CD14-positive monocyte (primary cell): ENCODE measurements at regions not wholly inside any gene's neighbourhood (a gene's known extent, or its start where the extent isn't known, plus 50 kb on each side); places are given as distances from the start of the nearest gene placed in this dataset.

Source experiments
- DNase-seq, 3 donors: peaks; one replicate each; pipeline ENCODE4 v3.0.0-alpha.2; 2011 to 2022
- H2AFZ ChIP-seq: 2 replicates; pipeline ENCODE4 v1.6.0; 2012; ENCODE audit warnings: mild to moderate bottlenecking, low read depth, low read length, inconsistent platforms; ENCODE audit not compliant: insufficient read depth, poor library complexity, severe bottlenecking
- H3K27ac ChIP-seq, 2 donors: 1 replicate in 1 of 2; 2 replicates in 1 of 2; pipeline ENCODE4 v1.5.1; 2012 to 2013; ENCODE audit warnings: low read length in 2 of 2, control low read depth in 1 of 2, inconsistent platforms in 1 of 2, low read depth in 1 of 2, mild to moderate bottlenecking in 1 of 2
- H3K27me3 ChIP-seq, 2 donors: one replicate each; pipeline versions ENCODE4 v1.6.0 to v1.6.1; 2011 to 2013; ENCODE audit warnings: low read length in 2 of 2; ENCODE audit not compliant: control insufficient read depth in 2 of 2, insufficient read depth in 2 of 2
- H3K36me3 ChIP-seq, 2 donors: replicated peaks in 1 of 2; 1 replicate in 1 of 2; 2 replicates in 1 of 2; pipeline versions ENCODE4 v1.5.1 to v1.6.1; 2012 to 2013; ENCODE audit warnings: low read length in 2 of 2, control low read depth in 1 of 2, inconsistent platforms in 1 of 2, mild to moderate bottlenecking in 1 of 2; ENCODE audit not compliant: insufficient read depth in 2 of 2, control insufficient read depth in 1 of 2
- H3K4me1 ChIP-seq, 2 donors: 1 replicate in 1 of 2; 2 replicates in 1 of 2; pipeline versions ENCODE4 v1.5.1 to v1.6.1; 2012 to 2013; ENCODE audit warnings: low read length in 2 of 2, control low read depth in 1 of 2, inconsistent platforms in 1 of 2, mild to moderate bottlenecking in 1 of 2, moderate library complexity in 1 of 2; ENCODE audit not compliant: insufficient read depth in 2 of 2, control insufficient read depth in 1 of 2
- H3K4me2 ChIP-seq: replicated peaks from 2 replicates; pipeline ENCODE3; 2012; ENCODE audit warnings: low read length, moderate library complexity, mild to moderate bottlenecking; ENCODE audit not compliant: poor library complexity, severe bottlenecking; ENCODE audit errors: extremely low read depth
- H3K4me3 ChIP-seq, 3 experiments: fragments of 200-600 bp in 1 of 3; sonication (generic) in 1 of 3; replicated peaks in 1 of 3; 1 replicate in 2 of 3; 2 replicates in 1 of 3; pipeline ENCODE4 v1.5.1; 2011 to 2013; ENCODE audit warnings: low read length in 3 of 3, mild to moderate bottlenecking in 3 of 3, control low read depth in 2 of 3, low read depth in 2 of 3, inconsistent platforms in 1 of 3, moderate library complexity in 1 of 3
- H3K79me2 ChIP-seq: 2 replicates; pipeline ENCODE4 v1.6.0; 2012; ENCODE audit warnings: mild to moderate bottlenecking, control low read depth, inconsistent platforms, low read length, moderate library complexity; ENCODE audit not compliant: insufficient read depth
- H3K9ac ChIP-seq: 2 replicates; pipeline ENCODE4 v1.6.0; 2017; ENCODE audit warnings: low read length, mild to moderate bottlenecking; ENCODE audit not compliant: insufficient read depth, poor library complexity, severe bottlenecking
- H3K9me3 ChIP-seq, 2 donors: replicated peaks in 1 of 2; 1 replicate in 1 of 2; 2 replicates in 1 of 2; pipeline versions ENCODE4 v1.5.1 to v1.6.1; 2012 to 2013; ENCODE audit warnings: low read length in 2 of 2, control low read depth in 1 of 2; ENCODE audit not compliant: control insufficient read depth in 1 of 2, insufficient read depth in 1 of 2
- H4K20me1 ChIP-seq: 2 replicates; pipeline ENCODE4 v1.6.0; 2012; ENCODE audit warnings: mild to moderate bottlenecking, low read length, control low read depth, moderate library complexity; ENCODE audit not compliant: insufficient read depth
- H3K27ac Mint-ChIP-seq, 7 donors: one replicate each; pipeline ENCODE4 v1.8.0; 2020; ENCODE audit warnings: mild to moderate bottlenecking in 7 of 7, mixed read lengths in 7 of 7, moderate library complexity in 6 of 7, inconsistent platforms in 2 of 7
- H3K27me3 Mint-ChIP-seq, 3 donors: one replicate each; pipeline ENCODE4 v1.8.0; 2021 to 2022; ENCODE audit warnings: low read depth in 3 of 3, mild to moderate bottlenecking in 3 of 3, mixed read lengths in 3 of 3, moderate library complexity in 3 of 3, inconsistent platforms in 1 of 3
- H3K36me3 Mint-ChIP-seq, 2 donors: one replicate each; pipeline ENCODE4 v1.8.0; 2020; ENCODE audit warnings: mixed read lengths in 2 of 2, inconsistent platforms in 1 of 2, mild to moderate bottlenecking in 1 of 2
- H3K4me1 Mint-ChIP-seq: one replicate; pipeline ENCODE4 v1.8.0; 2020; ENCODE audit warnings: mild to moderate bottlenecking, mixed read lengths
- H3K4me3 Mint-ChIP-seq, 2 donors: one replicate each; pipeline ENCODE4 v1.8.0; 2020; ENCODE audit warnings: mild to moderate bottlenecking in 2 of 2, mixed read lengths in 2 of 2, moderate library complexity in 1 of 2
- H3K9me3 Mint-ChIP-seq, 7 donors: one replicate each; pipeline ENCODE4 v1.8.0; 2020 to 2022; ENCODE audit warnings: mixed read lengths in 7 of 7, mild to moderate bottlenecking in 6 of 7, moderate library complexity in 6 of 7, inconsistent platforms in 2 of 7
- CTCF ChIP-seq: fragments of 200-600 bp; IDR thresholded peaks from one replicate; pipeline ENCODE4 v1.8.0; 2022; ENCODE audit warnings: antibody characterized with exemption, mild to moderate bottlenecking
- WGBS: methylation state at CpG from one replicate; pipeline ENCODE4 v1.1.5; 2013; ENCODE audit warnings: missing lambda C conversion rate; ENCODE audit not compliant: insufficient coverage; 5-methylcytosine and 5-hydroxymethylcytosine counted together
- intact Hi-C, 2 donors: fragments of 100-400 bp; cut with micrococcal nuclease; formaldehyde crosslinking; loops; one replicate each; pipeline versions ENCODE4 v1.15.0 to v1.15.1; 2023

- Mint-ChIP-seq H3K36me3 (no peaks in the 10 kb centered on the region), H3K9me3 (peaks cover 0 to 27% (median 8%) of the 10 kb centered on the region in 7 donors), H3K4me1 (peaks cover 8% of the 10 kb centered on the region), H3K4me3 (peak overlapping the region; percentile 69 to 82), H3K27ac (peak overlapping the region in 1 of 7 donors; percentile 71), H3K27me3 (peaks cover 4 to 6% (median 4%) of the 10 kb centered on the region in 3 donors)
- 13% methylated on average over 39 of the region's 46 CpGs for WGBS
- Histone ChIP-seq H2AFZ (no peak overlapping the region), H3K4me3 (peak overlapping the region in 1 of 3 experiments; percentile 8), H3K27me3 (no peaks in the 10 kb centered on the region), H3K79me2 (no peaks in the 10 kb centered on the region), H3K4me2 (no peak overlapping the region), H3K9ac (no peak overlapping the region), H3K27ac (no peak overlapping the region), H3K9me3 (no peaks in the 10 kb centered on the region), H4K20me1 (no peaks in the 10 kb centered on the region), H3K4me1 (no peaks in the 10 kb centered on the region), H3K36me3 (no peaks in the 10 kb centered on the region)
- peak in 1 of 3 donors; percentile 1 for DNase-seq
- peak; percentile 15 for TF ChIP-seq CTCF
- intact Hi-C loops: no loop called here
These were observed 290.6 kb upstream of the ZNF337 start for GRCh38 chr20:25987073-25987927.

- H2AFZ ChIP-seq: no peak overlapping the region
- no peaks in the 10 kb centered on the region for H3K9me3 ChIP-seq
These were observed 288.9 kb upstream of the ZNF337 start for GRCh38 chr20:25985597-25985996.

More at GRCh38 chr20:25985597-25985996, 288.9 kb upstream of the ZNF337 start:
- no peaks in the 10 kb centered on the region for H3K79me2 ChIP-seq
- H3K36me3 ChIP-seq: no peaks in the 10 kb centered on the region
- no peaks in the 10 kb centered on the region for H3K27me3 ChIP-seq
- H3K4me2 ChIP-seq: no peak overlapping the region
- Mint-ChIP-seq H3K4me1 (peaks cover 8% of the 10 kb centered on the region), H3K36me3 (no peaks in the 10 kb centered on the region), H3K9me3 (peaks cover 0 to 23% (median 8%) of the 10 kb centered on the region in 7 donors), H3K4me3 (no peak overlapping the region), H3K27me3 (peaks cover 4 to 5% (median 4%) of the 10 kb centered on the region in 3 donors), H3K27ac (no peak overlapping the region)
- TF ChIP-seq CTCF: no peak
- H3K27ac ChIP-seq: no peak overlapping the region
- intact Hi-C loops: no loop called here
- H4K20me1 ChIP-seq: no peaks in the 10 kb centered on the region
- H3K4me3 ChIP-seq: no peak overlapping the region
- DNase-seq: no peak
- no peaks in the 10 kb centered on the region for H3K4me1 ChIP-seq
- no peak overlapping the region for H3K9ac ChIP-seq
- 93% methylated on average over 12 of the region's 15 CpGs for WGBS
